SK-N-MC (cell line): ENCODE measurements at regions not wholly inside any gene's neighbourhood (a gene's known extent, or its start where the extent isn't known, plus 50 kb on each side); places are given as distances from the start of the nearest gene placed in this dataset.

Experiments used
- DNase-seq: peaks from one replicate; pipeline ENCODE4 v3.0.0-alpha.2; 2011; ENCODE audit warnings: low read depth, low spot score
- H3K27ac ChIP-seq: fragments of 200-600 bp; sonication (generic); 2 replicates; pipeline ENCODE4 v1.5.1; 2016; ENCODE audit warnings: mixed run types
- H3K36me3 ChIP-seq: fragments of 200-600 bp; sonication (generic); 2 replicates; pipeline ENCODE4 v1.6.1; 2017; ENCODE audit warnings: antibody characterized with exemption, low read length, mixed read lengths; ENCODE audit not compliant: insufficient read depth
- H3K4me3 ChIP-seq: fragments of 200-600 bp; sonication (generic); 2 replicates; pipeline ENCODE4 v1.5.1; 2016
- H3K9ac ChIP-seq: fragments of 200-600 bp; sonication (generic); 2 replicates; pipeline ENCODE4 v1.8.0; 2017; ENCODE audit warnings: mixed run types, mixed read lengths; ENCODE audit not compliant: insufficient read length
- H3K9me3 ChIP-seq: fragments of 200-600 bp; sonication (generic); 2 replicates; pipeline ENCODE4 v1.6.1; 2017; ENCODE audit warnings: low read depth, mild to moderate bottlenecking, antibody characterized with exemption, low read length, moderate library complexity, mixed read lengths
- EZH2 ChIP-seq: fragments of 200-600 bp; sonication (generic); IDR thresholded peaks from one replicate; pipeline ENCODE4 v1.6.1; 2017; ENCODE audit warnings: antibody characterized with exemption
- FOXP2 ChIP-seq: optimal IDR thresholded peaks from 2 replicates; pipeline ENCODE3; 2011; ENCODE audit warnings: mild to moderate bottlenecking, moderate library complexity; ENCODE audit not compliant: insufficient read depth; ENCODE audit errors: extremely low read length, control extremely low read depth
- POLR2AphosphoS5 ChIP-seq: IDR thresholded peaks from 2 replicates; pipeline ENCODE4 v1.6.1; 2012; ENCODE audit warnings: mild to moderate bottlenecking, low read depth, low read length, borderline replicate concordance

GRCh38 chr3:165346503-165346902 is 150.3 kb upstream of the SLITRK3 start:
- Histone ChIP-seq H3K4me3 (no peak overlapping the region), H3K36me3 (no peaks in the 10 kb centered on the region), H3K27ac (no peak overlapping the region), H3K9ac (no peak overlapping the region), H3K9me3 (no peaks in the 10 kb centered on the region)
- TF ChIP-seq EZH2, result no peak
- TF ChIP-seq POLR2AphosphoS5, result no peak
- no peak for TF ChIP-seq FOXP2
- DNase-seq, result no peak

- Histone ChIP-seq H3K27ac (no peak overlapping the region), H3K9ac (no peak overlapping the region), H3K4me3 (no peak overlapping the region), H3K36me3 (no peaks in the 10 kb centered on the region), H3K9me3 (no peaks in the 10 kb centered on the region)
- TF ChIP-seq EZH2 (no peak), FOXP2 (no peak), POLR2AphosphoS5 (no peak)
- no peak for DNase-seq
Measured at GRCh38 chr3:165343185-165343584, 147.0 kb upstream of the SLITRK3 start.

GRCh38 chr3:165339753-165340152 is 143.6 kb upstream of the SLITRK3 start:
- H3K9ac ChIP-seq, result no peak overlapping the region
- H3K36me3 ChIP-seq, result no peaks in the 10 kb centered on the region
- DNase-seq, result peak; percentile 44
- no peak for TF ChIP-seq EZH2
- no peak for TF ChIP-seq POLR2AphosphoS5
- TF ChIP-seq FOXP2, result no peak
- H3K27ac ChIP-seq, result no peak overlapping the region
- no peaks in the 10 kb centered on the region for H3K9me3 ChIP-seq
- H3K4me3 ChIP-seq, result no peak overlapping the region

- no peak overlapping the region for H3K9ac ChIP-seq
- H3K27ac ChIP-seq, result peak overlapping the region; percentile 61
- H3K36me3 ChIP-seq, result no peaks in the 10 kb centered on the region
- no peaks in the 10 kb centered on the region for H3K9me3 ChIP-seq
- peak; percentile 73 for DNase-seq
- no peak overlapping the region for H3K4me3 ChIP-seq
- peak; percentile 9; the same call in 1 of the 2 replicates for TF ChIP-seq POLR2AphosphoS5
- TF ChIP-seq FOXP2, result no peak
- TF ChIP-seq EZH2, result no peak
Measured at GRCh38 chr3:165336786-165337185, 140.6 kb upstream of the SLITRK3 start.
